Endothelial cell of umbilical vein (primary cell): ENCODE measurements at regions not wholly inside any gene's neighbourhood (a gene's known extent, or its start where the extent isn't known, plus 50 kb on each side); places are given as distances from the start of the nearest gene placed in this dataset.

Source experiments
- CTCF ChIP-seq, 2 donors: IDR thresholded peaks; 1 replicate in 1 of 2; 2 replicates in 1 of 2; pipeline ENCODE4 v1.5.1; 2011; ENCODE audit warnings: low read length in 2 of 2, mild to moderate bottlenecking in 2 of 2, moderate library complexity in 2 of 2, control low read depth in 1 of 2, inconsistent platforms in 1 of 2, low read depth in 1 of 2; ENCODE audit not compliant: insufficient read depth in 1 of 2; ENCODE audit errors: extremely low read depth in 1 of 2
- GATA2 ChIP-seq: IDR thresholded peaks from 2 replicates; pipeline ENCODE4 v1.7.0; 2011; ENCODE audit warnings: low read depth, mild to moderate bottlenecking, moderate library complexity, mixed read lengths, low read length; ENCODE audit not compliant: insufficient read length, insufficient read depth
- MAX ChIP-seq: IDR thresholded peaks from 2 replicates; pipeline ENCODE4 v1.6.1; 2011; ENCODE audit not compliant: insufficient read depth, insufficient read length
- POLR2A ChIP-seq: IDR thresholded peaks from 2 replicates; pipeline ENCODE4 v1.6.1; 2012; ENCODE audit warnings: low read depth, mild to moderate bottlenecking, control low read depth, low read length

GRCh38 chr4:122065149-122065548 is 87.0 kb upstream of the BLTP1 start:
- TF ChIP-seq CTCF (IDR thresholded peaks at IDR 0.05; ENCODE audit: extremely low read depth in 1 of 2, insufficient read depth in 1 of 2, low read depth in 1 of 2, low read length in 2 of 2) (no peak), POLR2A (no peak), GATA2 (no peak), MAX (no peak)
